Naive thymus-derived CD8-positive, alpha-beta T cell (primary cell): ENCODE measurements at regions not wholly inside any gene's neighbourhood (a gene's known extent, or its start where the extent isn't known, plus 50 kb on each side); places are given as distances from the start of the nearest gene placed in this dataset.
"Not testable (repeated sequence)": the region's sequence is repeated elsewhere in the genome, so short reads cannot be mapped to it uniquely, and the experiment has no call there.

ENCODE experiments used
- ATAC-seq, 2 donors: fragments of 150-1000 bp; cut with Tn5 transposase in 1 of 2; sonication (Bioruptor Pico), chemical (Tn5 transposase) in 1 of 2; 1 replicate in 1 of 2; 2 replicates in 1 of 2; pipeline ENCODE4 v1.10.0; 2021; ENCODE audit warnings: mild to moderate bottlenecking in 2 of 2, moderate library complexity in 2 of 2
- POLR2A ChIA-PET: fragments of 350-600 bp; sonication (Branson Sonifier 250); formaldehyde crosslinking; loops from one replicate; lab custom pipeline; 2021; ENCODE audit warnings: antibody characterized with exemption; lab: Charles Lee
- DNase-seq, 10 donors: peaks; one replicate each; pipeline versions ENCODE4 v3.0.0 to v3.0.0-alpha.2; 2020 to 2022
- H3K27ac Mint-ChIP-seq, 10 donors: one replicate each; pipeline ENCODE4 v1.8.0; 2020 to 2022; ENCODE audit warnings: mild to moderate bottlenecking in 10 of 10, mixed read lengths in 10 of 10, moderate library complexity in 4 of 10, inconsistent platforms in 1 of 10
- H3K27me3 Mint-ChIP-seq, 5 donors: one replicate each; pipeline ENCODE4 v1.8.0; 2021 to 2022; ENCODE audit warnings: mixed read lengths in 5 of 5
- H3K36me3 Mint-ChIP-seq, 3 donors: one replicate each; pipeline ENCODE4 v1.8.0; 2020 to 2022; ENCODE audit warnings: mixed read lengths in 3 of 3, mild to moderate bottlenecking in 2 of 3, inconsistent platforms in 1 of 3
- H3K4me1 Mint-ChIP-seq, 4 donors: one replicate each; pipeline ENCODE4 v1.8.0; 2021 to 2022; ENCODE audit warnings: mixed read lengths in 4 of 4
- H3K4me3 Mint-ChIP-seq, 10 donors: one replicate each; pipeline ENCODE4 v1.8.0; 2020 to 2022; ENCODE audit warnings: mild to moderate bottlenecking in 10 of 10, mixed read lengths in 10 of 10, moderate library complexity in 6 of 10, inconsistent platforms in 1 of 10
- H3K9me3 Mint-ChIP-seq, 9 donors: one replicate each; pipeline ENCODE4 v1.8.0; 2020 to 2022; ENCODE audit warnings: mixed read lengths in 9 of 9, mild to moderate bottlenecking in 3 of 9, inconsistent platforms in 1 of 9, moderate library complexity in 1 of 9

DNA sequence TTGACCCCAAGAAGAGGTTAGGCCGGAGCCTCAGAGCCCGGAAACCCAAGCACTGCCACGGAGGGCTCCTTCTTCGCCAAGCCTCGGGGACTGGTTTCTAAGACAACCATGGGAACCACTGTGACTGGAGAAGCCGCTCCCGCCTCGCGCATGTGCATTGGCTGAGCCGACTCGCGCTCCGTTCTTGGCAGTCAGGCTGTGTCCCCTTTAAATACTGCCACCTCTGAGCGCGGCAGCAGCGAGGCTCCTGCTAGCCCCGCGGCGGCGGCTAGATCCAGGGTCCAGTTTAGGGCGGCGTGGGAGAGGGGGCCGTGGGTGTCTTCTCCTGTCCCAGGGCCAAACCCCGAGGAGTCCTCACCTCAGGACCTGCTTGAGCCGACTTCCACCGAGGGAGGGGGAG, 457.1 kb upstream of the ZNG1F start:
- ATAC-seq, H3K27me3 Mint-ChIP-seq, H3K27ac Mint-ChIP-seq, H3K36me3 Mint-ChIP-seq, POLR2A ChIA-PET, H3K9me3 Mint-ChIP-seq, H3K4me3 Mint-ChIP-seq, DNase-seq: not testable (repeated sequence)
- peaks cover 0 to 18% (median 5%) of the 10 kb centered on the region in 4 donors for H3K4me1 Mint-ChIP-seq

DNA sequence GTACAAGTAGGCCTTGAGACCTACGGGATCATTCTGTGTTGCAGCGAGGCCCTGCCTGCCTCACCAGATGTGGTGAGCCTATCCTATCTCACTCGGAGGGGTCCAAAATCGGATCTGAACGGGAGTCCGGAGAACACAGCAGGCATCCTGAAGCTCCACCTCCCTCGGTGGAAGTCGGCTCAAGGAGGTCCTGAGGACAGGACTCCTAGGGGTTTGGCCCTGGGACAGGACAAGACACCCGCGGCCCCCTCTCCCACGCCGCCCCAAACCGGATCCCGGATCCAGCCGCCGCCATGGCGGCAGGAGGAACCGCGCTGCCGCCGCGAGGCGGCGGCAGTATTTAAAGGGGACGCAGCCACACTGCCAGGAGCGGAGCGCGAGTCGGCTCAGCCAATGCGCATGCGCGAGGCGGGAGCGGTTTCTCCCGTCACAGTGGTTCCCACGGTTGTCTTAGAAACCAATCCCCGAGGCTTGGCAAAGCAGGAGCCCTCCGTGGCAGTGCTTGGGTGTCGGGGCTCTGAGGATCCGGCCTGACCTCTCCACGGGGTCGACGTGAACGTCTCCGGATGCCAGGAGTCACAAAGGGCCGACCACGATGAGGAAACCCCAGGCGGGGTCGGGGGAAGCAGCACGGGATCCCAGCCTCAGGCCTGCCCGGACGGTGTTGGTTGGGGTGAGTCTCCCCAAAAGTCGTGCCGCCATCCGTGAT, 454.6 kb upstream of the ZNG1F start:
- Mint-ChIP-seq H3K27ac (peak overlapping the region in 3 of 10 donors; percentile 11 to 43 (median 22)), H3K4me1 (peaks cover 0 to 18% (median 5%) of the 10 kb centered on the region in 4 donors), H3K4me3 (peak overlapping the region in 8 of 10 donors; percentile 44 to 91 (median 73))
- H3K9me3 Mint-ChIP-seq, H3K27me3 Mint-ChIP-seq, H3K36me3 Mint-ChIP-seq, POLR2A ChIA-PET: not testable (repeated sequence)
- peak in 7 of 10 donors; percentile 22 to 72 (median 50) for DNase-seq
- peak in 1 of 2 donors; percentile 85 for ATAC-seq

DNA sequence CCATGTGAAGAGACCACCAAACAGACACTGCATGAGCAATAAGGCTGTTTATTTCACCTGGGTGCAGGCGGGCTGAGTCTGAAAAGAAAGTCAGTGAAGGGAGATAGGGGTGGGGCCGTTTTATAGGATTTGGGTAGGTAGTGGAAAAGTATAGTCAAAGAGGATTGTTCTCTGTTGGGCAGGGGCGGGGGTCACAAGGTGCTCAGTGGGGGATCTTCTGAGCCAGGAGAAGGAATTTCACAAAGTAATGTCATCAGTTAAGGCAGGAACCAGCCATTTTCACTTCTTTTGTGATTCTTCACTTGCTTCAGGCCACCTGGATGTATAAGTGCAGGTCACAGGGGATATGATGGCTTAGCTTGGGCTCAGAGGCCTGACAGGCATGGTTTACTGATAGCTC, 444.6 kb upstream of the ZNG1F start:
- H3K27me3 Mint-ChIP-seq, H3K4me1 Mint-ChIP-seq, H3K9me3 Mint-ChIP-seq, H3K27ac Mint-ChIP-seq, POLR2A ChIA-PET, DNase-seq, H3K36me3 Mint-ChIP-seq, H3K4me3 Mint-ChIP-seq, ATAC-seq: not testable (repeated sequence)

DNA sequence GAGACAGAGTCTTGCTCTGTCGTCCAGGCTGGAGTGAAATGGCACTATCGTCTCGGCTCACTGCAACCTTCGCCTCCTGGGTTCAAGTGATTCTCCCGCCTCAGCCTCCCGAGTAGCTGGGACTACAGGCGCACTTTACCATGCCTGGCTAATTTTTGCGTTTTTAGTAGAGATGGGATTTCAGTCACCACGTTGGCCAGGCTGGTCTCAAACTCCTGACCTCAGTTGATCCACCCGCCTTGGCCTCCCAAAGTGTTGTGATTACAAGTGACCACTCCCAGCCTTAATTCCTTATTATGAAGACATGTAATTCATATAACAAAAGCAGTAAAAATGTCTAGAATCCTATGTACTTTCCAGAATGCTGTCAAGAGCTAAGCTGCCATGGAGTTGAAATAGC, 434.5 kb upstream of the ZNG1F start:
- H3K27me3 Mint-ChIP-seq, ATAC-seq, H3K27ac Mint-ChIP-seq, H3K36me3 Mint-ChIP-seq, H3K4me1 Mint-ChIP-seq, H3K9me3 Mint-ChIP-seq, DNase-seq, POLR2A ChIA-PET, H3K4me3 Mint-ChIP-seq: not testable (repeated sequence)

DNA sequence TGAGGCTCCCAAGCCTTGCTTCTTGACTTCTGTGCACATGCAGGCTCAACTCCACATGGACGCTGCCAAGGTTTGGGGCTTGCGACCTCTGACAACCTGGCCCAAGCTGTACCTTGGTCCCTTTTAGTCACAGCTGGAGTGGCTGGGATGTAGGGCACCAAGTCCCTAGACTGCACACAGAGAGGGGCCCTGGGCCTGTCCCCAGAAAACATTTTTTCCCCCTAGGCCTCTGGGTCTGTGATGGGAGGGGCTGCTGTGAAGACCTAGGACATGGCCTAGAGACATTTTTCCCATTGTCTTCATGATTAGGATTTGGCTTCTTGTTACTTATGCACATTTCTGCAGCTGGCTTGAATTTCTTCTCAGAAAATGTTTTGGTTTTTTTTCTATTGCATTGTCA, 430.1 kb upstream of the ZNG1F start:
- H3K4me1 Mint-ChIP-seq, DNase-seq, H3K4me3 Mint-ChIP-seq, H3K27ac Mint-ChIP-seq, POLR2A ChIA-PET, H3K36me3 Mint-ChIP-seq, H3K27me3 Mint-ChIP-seq, ATAC-seq: not testable (repeated sequence)
- H3K9me3 Mint-ChIP-seq, result peaks cover 0 to 10% (median 3%) of the 10 kb centered on the region in 9 donors

DNA sequence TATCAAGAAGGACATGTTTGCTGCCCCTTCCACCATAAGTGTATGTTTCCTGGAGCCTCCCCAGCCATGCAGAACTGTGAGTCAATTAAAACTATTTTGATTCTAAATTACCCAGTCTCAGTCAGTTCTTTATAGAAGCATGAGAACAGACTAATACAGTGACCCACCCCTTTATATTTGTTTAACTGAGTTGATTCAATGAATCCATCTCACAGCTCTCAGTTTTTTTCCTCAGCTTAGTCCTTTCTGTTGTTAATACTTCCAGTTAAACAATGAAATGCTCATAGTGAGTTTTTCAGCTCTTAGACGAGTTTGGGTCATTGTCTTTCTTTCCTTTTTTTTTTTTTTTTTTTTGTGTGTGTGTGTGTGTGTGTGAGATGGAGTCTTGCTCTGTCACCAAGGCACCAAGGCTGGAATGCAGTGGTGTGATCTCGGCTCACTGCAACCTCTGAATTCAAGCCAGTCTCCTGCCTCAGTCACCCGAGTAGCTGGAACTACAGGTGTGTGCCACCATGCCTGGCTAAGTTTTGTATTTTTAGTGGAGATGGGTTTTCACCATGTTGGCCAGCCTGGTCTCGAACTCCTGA, 417.9 kb upstream of the ZNG1F start:
- POLR2A ChIA-PET, H3K27ac Mint-ChIP-seq, H3K4me3 Mint-ChIP-seq, ATAC-seq, H3K36me3 Mint-ChIP-seq, DNase-seq, H3K9me3 Mint-ChIP-seq, H3K27me3 Mint-ChIP-seq, H3K4me1 Mint-ChIP-seq: not testable (repeated sequence)

GRCh38 chr9:41565572-41565971, 376.5 kb upstream of the ZNG1F start:
- H3K27ac Mint-ChIP-seq, ATAC-seq, H3K9me3 Mint-ChIP-seq, H3K36me3 Mint-ChIP-seq, H3K27me3 Mint-ChIP-seq, H3K4me3 Mint-ChIP-seq, DNase-seq, H3K4me1 Mint-ChIP-seq, POLR2A ChIA-PET: not testable (repeated sequence)
